Adipose tissue (tissue), 3 donors: ENCODE measurements at regions not wholly inside any gene's neighbourhood (a gene's known extent, or its start where the extent isn't known, plus 50 kb on each side); places are given as distances from the start of the nearest gene placed in this dataset.
A peak's percentile ranks its signal among the peaks of the same experiment; 100 is the strongest.
"Not testable (repeated sequence)": the region's sequence is repeated elsewhere in the genome, so short reads cannot be mapped to it uniquely, and the experiment has no call there.

Experiments
- H3K27ac ChIP-seq: one replicate; pipeline ENCODE4 v1.5.1; 2013; ENCODE audit warnings: low read depth, low read length
- WGBS, 3 donors: extraction: QIAGEN DNeasy Blood & Tissue Kit; methylation state at CpG; one replicate each; pipeline ENCODE4 v1.1.7; 2013; 5-methylcytosine and 5-hydroxymethylcytosine counted together
- donor health status: healthy with polysubstance abuse.
- donor health status: Bipolar disorder and iron deficiency.
- donor health status: healthy.

DNA sequence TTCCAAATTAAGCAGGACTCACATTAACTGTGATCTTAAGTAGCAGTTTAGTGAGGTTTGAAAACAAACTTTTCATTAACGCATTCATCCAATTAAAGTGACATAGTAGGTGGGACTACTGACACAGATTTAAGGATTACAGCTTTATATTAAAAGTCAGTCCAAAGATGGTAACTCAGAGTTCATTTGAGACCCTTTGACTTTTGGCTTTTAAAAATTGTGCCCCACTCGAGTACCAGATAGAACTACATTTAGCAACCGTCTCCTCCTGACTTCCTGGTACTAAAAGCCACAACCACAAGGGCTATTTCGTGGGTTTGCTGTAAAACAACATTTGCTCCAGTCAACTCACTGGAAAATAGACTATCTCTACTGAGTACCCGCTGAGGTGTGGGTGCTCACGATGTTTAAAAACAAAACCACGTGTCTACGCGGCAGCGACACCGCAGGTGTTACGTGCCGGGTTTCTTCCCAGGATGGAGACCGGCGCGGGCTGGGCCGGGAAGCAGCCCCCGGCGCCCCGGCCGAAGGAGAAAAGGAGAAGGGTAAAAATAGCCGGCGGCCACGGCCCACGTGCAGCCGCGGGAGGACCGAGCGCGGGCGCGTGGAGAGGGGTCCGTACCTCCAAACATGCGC lies 120.6 kb downstream of the PRR15 start:
- H3K27ac ChIP-seq = not testable (repeated sequence)
- WGBS, 3 donors = 0 to 1% (median 1%) methylated on average over 16 to 30 of the region's 34 CpGs

DNA sequence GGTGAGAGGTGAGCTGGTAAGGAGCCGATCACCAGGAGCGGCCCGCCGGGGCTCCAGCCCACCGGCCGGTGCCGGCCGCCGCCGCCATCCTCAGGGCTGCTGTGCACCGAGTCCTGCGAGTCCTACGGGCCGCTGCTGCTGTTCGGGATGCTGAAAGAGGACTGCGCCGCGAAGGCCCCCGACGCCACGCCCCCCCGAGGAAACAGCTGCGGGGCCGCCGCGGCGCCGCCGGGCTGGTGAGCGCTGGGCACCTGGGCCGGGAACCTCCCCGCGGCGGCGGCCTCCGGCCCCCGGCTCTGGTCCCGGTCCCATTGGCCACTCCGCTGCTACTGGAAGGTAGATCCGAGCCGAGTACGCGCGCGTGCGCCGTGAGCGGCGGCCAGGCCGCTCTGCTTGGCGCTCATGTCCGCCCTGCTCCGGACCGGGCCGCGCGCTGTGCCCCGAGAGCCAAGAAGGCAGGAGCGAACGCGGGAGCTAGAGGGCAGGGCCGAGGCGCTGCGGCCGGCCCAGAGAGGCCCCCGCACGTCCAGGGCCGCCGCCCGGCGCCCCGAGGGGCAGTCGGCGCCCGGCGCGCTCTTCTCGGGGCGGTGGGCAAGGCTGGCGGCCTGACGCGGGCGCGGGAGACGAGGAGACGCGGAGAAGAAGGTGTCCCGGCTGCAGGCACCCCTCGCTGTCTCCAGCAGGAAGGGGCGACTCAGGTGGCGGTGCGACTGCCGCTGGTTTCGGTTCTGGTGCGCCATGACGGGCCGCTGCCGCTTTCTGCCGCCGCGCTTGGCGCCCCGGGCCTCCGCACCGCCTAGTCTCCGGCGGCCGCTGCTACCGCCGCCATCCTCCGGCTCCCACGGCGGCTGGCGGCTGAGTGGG lies 121.3 kb upstream of the WIPF3 start:
- H3K27ac ChIP-seq = peak overlapping the region; percentile 66
- 0 to 1% (median 1%) methylated on average over 66 to 114 of the region's 114 CpGs for WGBS, 3 donors

- WGBS, 3 donors = 2 to 5% (median 4%) methylated on average over 11 to 19 of the region's 21 CpGs
Measured at GRCh38 chr7:29685651-29686271, 120.5 kb upstream of the WIPF3 start.

DNA sequence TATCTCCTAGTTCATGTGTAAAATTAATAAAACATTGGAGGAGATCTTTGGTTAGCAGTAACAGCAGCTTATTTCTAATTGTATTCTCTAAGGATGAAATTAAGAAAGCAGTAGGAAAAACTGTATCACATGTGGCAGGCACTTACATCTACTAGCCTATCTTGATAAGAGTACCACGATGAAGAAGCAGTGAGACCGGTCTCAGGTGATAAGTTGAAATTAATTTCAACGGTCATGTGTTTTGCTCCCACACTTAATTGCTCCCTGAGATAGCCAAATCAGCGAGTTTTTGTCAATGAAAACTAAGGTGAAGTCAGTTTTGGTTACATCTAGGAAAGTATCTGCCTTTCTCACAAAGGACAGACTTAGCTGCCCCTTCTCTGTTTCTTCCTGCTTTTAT lies 115.8 kb upstream of the WIPF3 start:
- WGBS, 3 donors = 40 to 85% (median 84%) methylated on average over 4 of the region's 4 CpGs
- not testable (repeated sequence) for H3K27ac ChIP-seq

More at GRCh38 chr7:29685651-29686271, 120.5 kb upstream of the WIPF3 start:
- H3K27ac ChIP-seq = not testable (repeated sequence)

- not testable (repeated sequence) for H3K27ac ChIP-seq
- WGBS, 3 donors = 46 to 79% (median 77%) methylated on average over 5 of the region's 5 CpGs
Measured at GRCh38 chr7:29696402-29696801, 109.9 kb upstream of the WIPF3 start.

DNA sequence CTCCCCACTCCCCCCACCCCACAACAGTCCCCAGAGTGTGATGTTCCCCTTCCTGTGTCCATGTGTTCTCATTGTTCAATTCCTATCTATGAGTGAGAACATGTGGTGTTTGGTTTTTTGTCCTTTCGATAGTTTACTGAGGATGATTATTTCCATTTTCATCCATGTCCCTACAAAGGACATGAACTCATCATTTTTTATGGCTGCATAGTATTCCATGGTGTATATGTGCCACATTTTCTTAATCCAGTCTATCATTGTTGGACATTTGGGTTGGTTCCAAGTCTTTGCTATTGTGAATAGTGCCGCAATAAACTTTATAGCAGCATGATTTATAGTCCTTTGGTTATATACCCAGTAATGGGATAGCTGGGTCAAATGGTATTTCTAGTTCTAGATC lies 106.6 kb upstream of the WIPF3 start:
- not testable (repeated sequence) for H3K27ac ChIP-seq
- 95 to 100% (median 96%) methylated on average over 2 of the region's 2 CpGs for WGBS, 3 donors

DNA sequence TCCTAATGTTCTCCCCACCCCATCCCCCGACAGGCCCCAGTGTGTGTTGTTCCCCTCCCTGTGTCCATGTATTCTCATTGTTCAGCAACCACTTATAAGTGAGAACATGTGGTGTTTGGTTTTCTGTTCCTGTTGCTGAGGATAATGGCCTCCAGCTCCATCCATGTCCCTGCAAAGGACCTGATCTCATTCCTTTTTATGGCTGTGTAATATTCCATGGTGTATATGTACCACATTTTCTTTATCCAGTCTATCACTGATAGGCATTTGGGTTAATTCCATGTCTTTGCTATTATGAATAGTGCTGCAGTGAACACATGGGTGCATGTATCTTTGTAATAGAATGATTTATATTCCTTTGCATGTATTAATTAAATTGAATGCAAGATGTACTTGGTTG lies 104.8 kb upstream of the WIPF3 start:
- 89 to 95% (median 90%) methylated on average over 1 of the region's 1 CpG for WGBS, 3 donors
- H3K27ac ChIP-seq = not testable (repeated sequence)

DNA sequence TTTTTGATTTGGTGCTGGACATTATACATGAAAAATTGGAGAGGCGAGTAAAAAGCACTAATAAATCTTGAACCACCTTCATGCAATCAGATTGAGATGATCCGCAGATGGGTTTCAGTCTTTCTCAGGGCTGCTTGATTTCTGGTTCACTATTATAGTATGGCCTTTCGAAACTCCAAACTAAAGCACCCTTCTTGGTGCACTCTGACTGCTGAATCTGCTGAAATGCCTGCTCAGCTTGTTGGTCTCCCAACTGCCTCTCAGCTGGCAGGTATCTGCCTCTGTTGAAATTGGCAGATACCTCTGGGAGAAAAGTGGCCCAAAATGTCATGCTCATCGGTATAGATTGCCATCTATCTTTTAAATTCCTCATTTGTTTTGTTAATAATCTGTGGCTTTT lies 102.5 kb upstream of the WIPF3 start:
- 92 to 96% (median 93%) methylated on average over 4 of the region's 4 CpGs for WGBS, 3 donors

DNA sequence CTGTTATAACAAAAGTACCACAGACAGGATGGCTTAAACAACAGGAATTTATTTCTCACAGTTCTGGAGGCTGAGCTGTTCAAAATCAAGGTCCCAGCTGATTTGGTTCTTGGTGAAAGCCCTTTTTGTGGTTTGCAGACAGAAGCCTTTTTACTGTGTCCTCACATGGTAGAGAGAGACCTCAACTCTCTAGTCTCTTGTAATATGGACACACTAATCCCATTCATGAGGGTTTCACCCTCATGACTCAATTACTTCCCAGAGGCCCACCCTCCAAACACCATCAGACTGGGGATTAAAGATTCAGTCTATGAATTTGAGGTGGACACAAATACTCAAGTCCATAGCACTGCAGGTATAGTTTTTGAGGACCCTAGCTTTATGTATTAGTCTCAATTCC lies 97.3 kb upstream of the WIPF3 start:
- not testable (repeated sequence) for H3K27ac ChIP-seq

More for the DNA sequence above, 102.5 kb upstream of the WIPF3 start:
- H3K27ac ChIP-seq = not testable (repeated sequence)

GRCh38 chr7:29723127-29723526 lies 83.2 kb upstream of the WIPF3 start:
- 45 to 58% (median 45%) methylated on average over 8 of the region's 8 CpGs for WGBS, 3 donors
- not testable (repeated sequence) for H3K27ac ChIP-seq

DNA sequence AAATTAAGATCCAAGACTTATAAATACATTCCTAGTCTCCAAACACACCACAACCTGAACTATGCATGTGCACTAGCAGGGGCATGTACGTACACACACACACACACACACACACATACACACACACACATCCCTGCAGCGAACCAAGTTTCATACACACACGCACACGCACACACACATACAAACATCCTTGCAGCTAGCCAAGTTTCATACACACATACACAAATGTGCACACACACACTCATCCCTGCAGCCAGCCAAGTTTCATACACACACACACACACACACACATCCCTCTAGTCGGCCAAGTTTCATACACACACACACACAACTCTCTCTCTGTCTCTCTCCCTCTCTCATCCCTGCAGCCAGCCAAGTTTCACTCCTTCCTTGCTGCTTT lies 82.7 kb upstream of the WIPF3 start:
- no peak overlapping the region for H3K27ac ChIP-seq
- WGBS, 3 donors = 58 to 72% (median 68%) methylated on average over 5 of the region's 5 CpGs

DNA sequence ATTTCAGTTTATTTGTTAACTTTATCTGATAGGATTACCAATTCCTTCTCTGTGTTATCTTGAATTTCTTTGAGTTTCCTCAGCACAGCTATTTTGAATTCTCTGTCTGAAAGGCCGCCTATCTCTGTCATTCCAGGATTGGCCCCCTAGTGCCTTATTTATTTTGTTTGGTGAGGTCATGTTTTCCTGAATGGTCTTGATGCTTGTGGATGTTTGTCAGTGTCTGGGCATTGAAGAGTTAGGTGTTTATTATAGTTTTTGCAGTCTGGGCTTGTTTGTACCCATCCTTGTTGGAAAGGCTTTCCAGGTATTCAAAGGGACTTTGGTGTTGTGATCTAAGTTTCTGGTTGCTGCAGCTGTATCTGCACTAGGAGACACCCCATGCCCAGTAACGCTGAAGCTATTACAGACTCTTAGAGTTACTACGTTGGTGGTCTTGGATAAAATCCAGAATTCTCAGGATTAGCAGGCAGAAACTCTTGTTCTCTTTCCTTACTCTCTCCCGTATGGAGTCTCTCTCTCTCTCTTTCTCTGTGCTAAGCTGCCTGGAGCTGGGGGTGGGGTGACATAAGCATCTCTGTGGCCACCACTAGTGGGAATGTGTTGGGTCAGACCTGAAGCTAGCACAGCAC lies 76.7 kb upstream of the WIPF3 start:
- 76 to 85% (median 76%) methylated on average over 4 of the region's 4 CpGs for WGBS, 3 donors
- not testable (repeated sequence) for H3K27ac ChIP-seq

- 86 to 89% (median 88%) methylated on average over 3 of the region's 3 CpGs for WGBS, 3 donors
- H3K27ac ChIP-seq = no peak overlapping the region
Measured at GRCh38 chr7:29734246-29734731, 72.0 kb upstream of the WIPF3 start.

DNA sequence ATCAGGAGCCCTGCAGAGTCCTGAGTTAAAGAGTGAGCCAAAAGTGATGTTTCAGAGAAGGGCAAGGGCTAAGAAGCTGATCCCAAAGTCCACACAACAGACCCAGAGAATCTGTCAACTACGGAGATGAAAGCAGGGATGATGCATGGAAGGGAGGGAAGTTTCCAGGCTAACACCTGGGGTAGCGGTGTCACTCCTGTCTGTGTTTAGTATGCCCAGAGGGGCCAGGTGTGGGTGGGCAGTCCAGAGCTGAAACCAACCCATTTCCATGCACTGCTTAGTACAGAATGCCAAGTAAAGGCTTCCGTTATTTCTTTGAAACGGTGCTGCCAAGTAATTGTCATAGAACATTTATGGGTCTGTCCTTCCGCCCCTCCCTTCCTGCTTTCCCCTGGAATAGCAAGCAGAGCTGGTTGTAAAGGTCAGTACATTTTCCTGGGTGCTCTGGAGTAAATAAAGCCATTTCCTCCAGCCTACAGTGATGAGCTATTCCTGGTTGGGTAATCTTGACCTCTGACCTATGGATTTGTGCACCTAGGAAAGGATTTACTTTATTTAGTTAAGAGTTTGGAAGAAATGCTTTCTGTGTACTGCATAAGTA lies 58.6 kb upstream of the WIPF3 start:
- H3K27ac ChIP-seq = not testable (repeated sequence)
- WGBS, 3 donors = 35 to 46% (median 41%) methylated on average over 4 to 5 of the region's 5 CpGs

DNA sequence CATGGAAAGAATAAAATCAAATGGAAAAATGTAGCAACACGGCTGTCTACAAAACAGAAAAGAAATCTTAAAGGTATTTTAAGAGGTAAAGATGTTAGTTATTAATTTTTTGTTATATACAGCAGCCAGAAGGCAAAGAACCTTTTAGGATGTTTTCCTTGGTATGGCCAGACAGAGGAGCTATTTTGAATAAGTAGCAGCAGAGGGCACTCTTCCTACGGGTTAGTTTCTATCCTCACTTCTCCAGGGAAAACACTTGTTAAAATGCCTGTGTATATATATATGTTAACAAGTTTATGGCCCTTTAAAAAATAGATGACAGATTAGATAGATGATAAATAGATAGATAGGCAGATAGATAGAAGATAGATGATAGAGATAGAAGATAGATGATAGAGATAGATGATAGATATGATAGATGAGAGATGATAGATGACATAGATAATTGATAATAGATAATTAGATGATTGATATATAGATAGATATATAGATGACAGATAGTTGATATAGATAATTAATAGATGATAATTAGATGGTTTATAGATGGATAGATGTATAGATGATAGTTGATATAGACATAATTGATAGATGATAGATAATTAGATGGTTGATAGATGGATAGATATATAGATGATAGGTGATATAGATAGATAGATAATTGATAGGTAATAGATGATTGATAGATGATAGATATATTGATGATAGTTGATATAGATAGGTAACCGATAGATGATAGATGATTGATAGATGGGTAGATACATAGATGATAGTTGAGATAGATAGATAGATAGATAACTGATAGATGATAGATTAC lies 57.8 kb upstream of the WIPF3 start:
- no peak overlapping the region for H3K27ac ChIP-seq
- WGBS, 3 donors = 31 to 34% (median 32%) methylated on average over 3 of the region's 3 CpGs

DNA sequence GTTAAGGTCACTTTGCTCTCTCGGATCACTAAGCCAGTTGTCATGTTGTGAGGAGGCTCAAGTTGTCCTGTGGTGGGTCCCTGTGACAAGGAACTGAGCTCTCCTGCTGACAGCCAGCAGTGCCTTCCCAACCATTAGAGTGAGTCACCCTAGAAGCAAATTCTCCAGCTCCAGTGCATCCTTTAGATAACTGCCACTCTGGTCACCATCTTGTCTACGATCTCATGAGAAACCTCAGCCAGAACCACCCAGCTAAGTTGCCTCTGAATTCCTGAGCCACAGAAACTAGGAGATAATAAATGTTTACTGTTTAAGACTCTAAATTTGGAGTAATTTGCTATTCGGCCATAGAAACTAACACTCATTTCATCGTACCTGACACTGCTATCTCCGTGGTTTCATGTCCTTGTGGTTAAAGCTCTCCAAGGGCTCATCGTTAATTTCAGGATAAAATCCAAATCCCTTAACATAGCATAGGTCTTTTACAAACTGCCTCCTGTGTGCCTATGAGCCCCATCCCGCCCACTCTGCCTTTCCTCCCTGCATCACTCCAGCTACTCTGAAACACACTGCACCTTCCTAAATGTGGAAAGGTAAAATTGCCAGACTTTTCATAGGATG lies 56.5 kb upstream of the WIPF3 start:
- H3K27ac ChIP-seq = no peak overlapping the region
- 75 to 87% (median 85%) methylated on average over 7 of the region's 7 CpGs for WGBS, 3 donors

GRCh38 chr7:29750373-29750940 lies 55.9 kb upstream of the WIPF3 start:
- H3K27ac ChIP-seq = not testable (repeated sequence)
- 60 to 71% (median 69%) methylated on average over 4 of the region's 4 CpGs for WGBS, 3 donors
